GM18502 (cell line): ENCODE measurements at regions not wholly inside any gene's neighbourhood (a gene's known extent, or its start where the extent isn't known, plus 50 kb on each side); places are given as distances from the start of the nearest gene placed in this dataset.

Source experiments
- ATAC-seq: cut with Tn5 transposase; IDR thresholded peaks from one replicate; pipeline ENCODE4 v1.9.1; 2021; ENCODE audit warnings: mild to moderate bottlenecking; ENCODE audit not compliant: unreplicated experiment, poor library complexity

DNA sequence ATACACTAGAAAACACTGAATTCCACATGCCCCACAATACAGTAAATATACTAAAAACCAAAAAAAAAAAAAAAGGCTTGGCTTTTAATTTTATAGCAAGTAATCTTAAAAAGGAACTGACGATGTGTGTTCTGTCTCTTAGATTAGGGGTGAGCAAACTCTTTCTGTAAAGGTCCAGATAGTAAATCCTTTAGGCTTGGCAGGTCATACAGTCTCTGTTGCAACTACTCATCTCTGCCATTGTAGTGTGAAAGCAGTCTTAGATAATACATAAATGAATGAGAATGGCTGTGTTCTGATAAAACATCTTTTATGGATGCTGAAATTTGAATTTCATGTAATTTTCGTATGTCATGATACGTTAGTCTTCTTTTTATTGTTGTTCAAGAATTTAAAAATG lies 150.2 kb downstream of the SLC30A10 start:
- ATAC-seq: no peak

DNA sequence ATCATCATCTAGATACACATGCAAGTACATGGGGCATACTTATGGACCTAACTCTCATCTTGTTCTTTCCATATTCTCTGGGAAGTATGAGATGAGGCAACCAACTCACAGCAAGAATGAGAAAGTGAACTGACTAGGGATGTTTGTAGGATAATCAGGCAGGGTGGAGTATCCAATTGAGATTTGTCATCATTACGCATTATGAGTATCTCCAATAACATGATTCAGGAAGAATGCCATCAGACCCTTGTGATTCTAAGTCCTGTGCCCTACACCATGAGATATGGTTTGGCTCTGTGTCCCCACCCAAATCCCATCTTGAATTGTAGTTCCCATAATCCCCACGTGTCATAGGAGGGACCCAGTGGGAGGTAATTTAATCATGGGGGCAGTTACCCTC lies 154.0 kb downstream of the SLC30A10 start:
- ATAC-seq: no peak

- ATAC-seq: peak; percentile 100
These were observed 154.6 kb downstream of the SLC30A10 start for GRCh38 chr1:219773775-219774174.

DNA sequence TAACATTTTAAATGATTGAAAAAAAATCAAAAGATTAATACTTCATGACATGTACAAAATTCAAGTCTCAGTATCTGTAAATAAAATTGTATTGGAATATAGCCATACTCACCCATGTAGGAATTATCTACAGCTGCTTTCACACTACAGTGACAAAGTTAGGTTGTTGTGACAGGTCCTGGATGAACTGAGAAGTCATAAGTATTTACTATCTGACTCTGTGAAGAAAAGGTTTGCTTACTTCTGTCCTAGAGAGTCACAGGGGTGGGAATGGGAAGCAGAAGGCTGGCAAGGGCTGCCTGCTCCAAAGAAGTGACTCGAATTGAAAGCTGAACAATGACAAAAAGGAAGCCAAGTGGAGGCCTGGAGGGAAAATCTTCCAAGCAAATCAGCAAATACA lies 155.2 kb downstream of the SLC30A10 start:
- no peak for ATAC-seq

- ATAC-seq: no peak
These were observed 155.9 kb downstream of the SLC30A10 start for GRCh38 chr1:219772265-219773036.

GRCh38 chr1:219771080-219771479 lies 157.3 kb downstream of the SLC30A10 start:
- no peak for ATAC-seq

- no peak for ATAC-seq
These were observed 150.4 kb upstream of the ZC3H11B start for GRCh38 chr1:219763321-219763720.

- no peak for ATAC-seq
These were observed 148.4 kb upstream of the ZC3H11B start for GRCh38 chr1:219761208-219761860.

- no peak for ATAC-seq
These were observed 146.2 kb upstream of the ZC3H11B start for GRCh38 chr1:219759095-219759494.

GRCh38 chr1:219757890-219758289 lies 145.0 kb upstream of the ZC3H11B start:
- no peak for ATAC-seq

DNA sequence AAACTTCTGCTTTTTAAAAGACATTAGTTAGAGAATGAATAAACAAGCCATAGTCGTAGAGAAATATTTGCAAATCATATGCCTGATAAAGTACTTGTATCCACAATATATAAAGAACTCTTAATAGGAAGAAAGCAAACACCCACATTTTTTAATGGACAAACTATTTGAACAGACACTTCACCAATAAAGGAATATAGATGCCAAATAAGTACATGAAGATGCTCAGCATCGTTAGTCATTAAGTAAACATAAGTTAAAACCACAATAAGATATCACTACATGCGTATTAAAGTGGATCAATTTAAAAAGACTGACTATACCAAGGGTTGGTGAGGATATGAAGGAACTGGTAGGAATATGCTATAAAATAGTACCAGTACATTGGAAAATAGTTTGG lies 142.3 kb upstream of the ZC3H11B start:
- no peak for ATAC-seq

- ATAC-seq: no peak
These were observed 141.9 kb upstream of the ZC3H11B start for GRCh38 chr1:219754767-219755166.

DNA sequence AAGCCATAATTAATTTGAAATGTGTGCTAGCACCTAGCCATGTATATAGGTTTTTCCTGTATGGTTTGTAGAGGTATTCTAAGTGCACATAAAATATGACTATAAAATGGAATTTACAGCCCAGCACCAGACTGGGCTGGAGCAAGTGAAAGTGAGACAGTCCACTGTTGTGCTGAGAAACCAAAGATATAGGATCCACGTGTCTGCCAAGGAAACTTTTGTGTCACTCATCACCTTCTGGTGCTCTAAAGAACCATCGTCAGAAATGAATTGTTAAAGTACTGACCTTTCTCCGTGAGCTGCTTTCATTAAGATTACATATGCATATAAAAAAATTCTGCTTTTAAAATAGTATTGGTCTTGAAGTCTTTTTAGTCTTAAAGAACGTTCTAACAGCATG lies 141.0 kb upstream of the ZC3H11B start:
- no peak for ATAC-seq

DNA sequence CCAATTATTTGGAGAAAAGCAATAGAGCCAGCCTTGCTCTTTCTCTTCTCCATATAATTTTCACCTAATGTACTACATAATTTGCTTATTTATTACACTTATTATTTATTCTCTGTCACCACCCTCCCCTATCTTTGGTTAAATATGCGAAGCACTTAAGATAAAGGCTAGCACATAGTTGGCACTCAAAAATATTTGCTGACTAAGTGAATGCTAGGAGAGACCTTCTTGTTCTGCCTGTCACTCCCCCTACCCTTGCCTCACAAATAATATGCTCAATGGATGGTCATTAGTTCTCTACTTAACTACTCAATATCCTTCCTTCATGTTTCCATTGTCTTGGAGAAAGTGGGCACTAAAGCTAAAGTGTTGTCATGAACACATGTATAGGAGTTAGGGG lies 139.7 kb upstream of the ZC3H11B start:
- ATAC-seq: no peak

DNA sequence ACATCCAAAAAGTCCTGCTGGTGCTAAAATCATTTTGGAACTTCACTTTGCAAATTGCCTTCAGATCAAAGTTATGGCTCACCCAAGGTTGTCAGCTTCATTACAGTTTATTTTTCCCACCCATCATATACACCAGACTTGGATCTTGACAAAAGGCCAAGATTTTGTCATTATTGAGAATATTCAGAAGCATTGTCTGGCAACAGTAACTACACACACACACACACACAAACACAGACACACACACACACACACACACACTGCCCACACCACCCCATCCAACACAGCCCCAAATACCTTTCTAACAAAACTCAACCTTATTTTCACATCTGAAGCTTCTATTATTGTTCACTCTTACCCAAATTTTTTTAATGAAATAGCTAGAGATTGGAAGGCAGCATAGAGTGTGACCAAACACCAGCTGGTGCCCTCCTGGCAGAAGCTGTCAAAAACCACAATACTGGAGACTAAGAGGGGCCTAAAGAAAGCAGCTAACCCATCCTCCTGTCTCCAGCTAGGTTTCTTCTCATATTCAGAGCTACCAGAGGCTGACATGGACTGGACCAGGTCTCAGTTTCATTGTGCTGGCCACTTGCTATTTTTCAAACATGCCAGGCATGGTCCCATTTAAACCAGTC lies 139.1 kb upstream of the ZC3H11B start:
- no peak for ATAC-seq

- ATAC-seq: no peak
These were observed 136.5 kb upstream of the ZC3H11B start for GRCh38 chr1:219749370-219749769.

DNA sequence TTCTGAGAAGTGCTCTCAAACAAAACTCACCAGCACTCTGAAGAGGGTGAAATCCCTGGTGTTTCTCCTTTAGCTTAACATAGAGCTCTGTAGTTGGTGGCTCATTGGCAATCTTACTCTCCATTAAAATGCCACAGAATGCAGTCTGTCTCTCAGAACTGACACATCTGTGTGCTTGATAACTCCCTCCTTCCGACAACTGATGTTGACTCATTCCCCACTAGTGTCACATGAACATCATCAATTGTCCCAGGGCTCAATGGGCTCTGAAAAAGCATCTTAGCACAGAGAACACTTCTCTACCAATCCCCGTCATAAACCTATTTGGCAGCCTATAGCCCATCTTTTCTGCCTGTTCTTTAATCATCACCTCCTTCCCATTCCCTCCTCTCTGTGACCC lies 133.2 kb upstream of the ZC3H11B start:
- no peak for ATAC-seq

DNA sequence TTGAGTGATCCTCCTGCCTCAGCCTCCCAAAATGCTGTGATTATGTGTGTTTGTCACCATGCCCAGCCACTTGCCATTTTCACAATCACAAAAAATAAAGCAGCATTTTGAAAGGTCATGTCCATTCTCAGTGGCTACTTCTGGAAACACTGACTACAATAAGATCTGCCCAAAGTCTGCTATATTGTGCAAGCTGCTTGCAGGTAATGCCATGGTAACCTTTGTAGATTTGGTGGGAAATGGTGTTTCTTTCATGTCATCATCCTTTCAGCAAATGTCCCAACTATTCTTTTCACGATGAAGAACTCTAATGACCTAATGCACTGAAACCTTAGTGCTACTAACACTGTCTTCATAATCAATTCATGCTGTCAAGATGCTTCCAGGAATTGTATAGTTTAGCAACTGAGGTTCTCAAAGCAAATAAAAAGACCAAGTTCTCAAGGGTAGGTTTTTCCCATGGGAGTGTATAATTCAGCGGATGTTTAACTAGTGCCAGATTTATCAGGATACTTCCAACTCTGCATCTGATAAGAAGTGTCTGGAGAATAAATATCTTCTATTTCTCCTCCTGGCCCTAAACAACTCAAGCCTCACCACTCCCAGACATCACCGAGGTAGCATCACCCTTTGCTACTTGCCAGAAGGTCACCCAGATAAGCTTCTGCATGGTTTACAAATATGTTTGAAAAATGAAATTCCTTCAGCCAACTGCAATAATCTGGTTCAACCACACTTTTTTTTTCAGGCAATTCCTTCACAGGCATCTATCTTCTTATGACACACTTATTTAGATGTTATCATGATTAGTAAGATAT lies 132.0 kb upstream of the ZC3H11B start:
- ATAC-seq: no peak

- no peak for ATAC-seq
These were observed 128.4 kb upstream of the ZC3H11B start for GRCh38 chr1:219741011-219741970.
